ENCODE measurements at regions not wholly inside any gene's neighbourhood (a gene's known extent, or its start where the extent isn't known, plus 50 kb on each side); places are given as distances from the start of the nearest gene placed in this dataset.
A peak's percentile ranks its signal among the peaks of the same experiment; 100 is the strongest.

DNA sequence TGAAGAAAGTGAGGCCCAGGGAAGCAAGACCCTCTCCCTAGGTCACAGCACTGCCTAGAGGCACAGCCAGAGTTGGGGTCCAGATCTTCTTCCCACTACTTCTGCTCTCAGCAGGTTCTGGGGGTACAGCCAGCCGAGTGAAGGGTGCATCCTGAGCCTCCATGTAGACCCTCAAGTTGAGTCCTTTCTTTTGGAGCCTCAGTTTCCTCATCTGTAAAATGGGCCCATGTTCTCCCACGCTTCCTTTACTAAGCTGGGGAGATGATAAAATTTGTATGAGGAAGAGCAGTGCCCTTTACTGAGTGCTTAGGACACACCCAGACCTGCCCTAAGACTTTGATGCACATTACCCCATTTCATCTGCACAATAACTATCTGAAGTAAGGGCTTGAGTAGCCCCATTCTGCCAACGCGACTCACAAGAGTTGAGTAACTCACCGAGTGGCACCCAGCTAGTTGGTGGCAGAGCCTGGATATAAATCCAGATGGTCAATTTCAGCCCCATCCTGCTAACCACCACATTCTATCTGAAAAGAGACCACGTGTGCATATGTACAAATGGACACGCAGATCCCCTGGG is 64.3 kb upstream of the GGTA1 start:
- TF ChIP-seq, protein P1, sequence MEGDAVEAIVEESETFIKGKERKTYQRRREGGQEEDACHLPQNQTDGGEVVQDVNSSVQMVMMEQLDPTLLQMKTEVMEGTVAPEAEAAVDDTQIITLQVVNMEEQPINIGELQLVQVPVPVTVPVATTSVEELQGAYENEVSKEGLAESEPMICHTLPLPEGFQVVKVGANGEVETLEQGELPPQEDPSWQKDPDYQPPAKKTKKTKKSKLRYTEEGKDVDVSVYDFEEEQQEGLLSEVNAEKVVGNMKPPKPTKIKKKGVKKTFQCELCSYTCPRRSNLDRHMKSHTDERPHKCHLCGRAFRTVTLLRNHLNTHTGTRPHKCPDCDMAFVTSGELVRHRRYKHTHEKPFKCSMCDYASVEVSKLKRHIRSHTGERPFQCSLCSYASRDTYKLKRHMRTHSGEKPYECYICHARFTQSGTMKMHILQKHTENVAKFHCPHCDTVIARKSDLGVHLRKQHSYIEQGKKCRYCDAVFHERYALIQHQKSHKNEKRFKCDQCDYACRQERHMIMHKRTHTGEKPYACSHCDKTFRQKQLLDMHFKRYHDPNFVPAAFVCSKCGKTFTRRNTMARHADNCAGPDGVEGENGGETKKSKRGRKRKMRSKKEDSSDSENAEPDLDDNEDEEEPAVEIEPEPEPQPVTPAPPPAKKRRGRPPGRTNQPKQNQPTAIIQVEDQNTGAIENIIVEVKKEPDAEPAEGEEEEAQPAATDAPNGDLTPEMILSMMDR (conservative IDR thresholded peaks at IDR 0.05; ENCODE audit: control insufficient read depth, insufficient read depth, low read depth, low read length), result no peak
- H3K4me3 ChIP-seq (ENCODE audit: control insufficient read depth, low read depth, low read length), result no peak overlapping the region
- DNase-seq (ENCODE audit: low read depth), result no peak

DNA sequence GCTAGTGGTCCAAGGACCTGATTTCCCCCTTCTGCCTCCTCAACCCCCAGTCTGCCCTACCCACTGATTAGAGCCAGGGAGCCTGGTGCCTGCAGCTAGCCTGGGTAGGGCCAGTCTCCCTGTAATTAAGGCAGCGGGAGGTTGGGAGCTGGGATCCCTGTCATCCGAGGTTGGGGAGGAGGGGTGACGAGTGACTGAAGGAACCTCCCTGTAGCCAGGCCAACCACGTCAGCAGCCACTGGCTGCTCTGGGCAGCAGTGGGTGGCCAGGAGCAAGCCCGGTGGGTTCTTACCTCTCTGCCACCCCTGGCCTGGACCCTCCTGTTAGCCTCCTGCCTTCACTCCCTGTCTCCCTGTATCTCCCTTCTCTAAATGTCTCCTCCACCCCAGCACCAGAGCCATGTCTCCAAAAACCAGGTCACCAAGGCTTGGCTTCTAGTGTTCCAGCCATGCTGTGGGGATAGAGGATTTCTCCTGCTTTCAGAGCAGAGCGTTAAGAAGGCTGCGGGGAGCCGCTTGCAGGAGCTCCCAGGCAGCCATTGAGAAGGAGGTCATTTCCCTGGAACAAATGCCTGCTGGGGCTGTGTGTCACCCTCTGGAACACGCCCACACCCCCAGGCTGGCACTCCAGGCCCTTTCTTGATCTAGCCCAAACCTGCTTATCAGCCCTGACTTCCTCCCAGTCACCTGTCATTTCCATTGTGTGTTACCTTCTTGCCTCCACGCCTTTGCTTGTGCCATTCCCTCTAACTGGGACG is 65.0 kb upstream of the GGTA1 start:
- TF ChIP-seq, protein P1 (conservative IDR thresholded peaks at IDR 0.05; ENCODE audit: control insufficient read depth, insufficient read depth, low read depth, low read length), result no peak

DNA sequence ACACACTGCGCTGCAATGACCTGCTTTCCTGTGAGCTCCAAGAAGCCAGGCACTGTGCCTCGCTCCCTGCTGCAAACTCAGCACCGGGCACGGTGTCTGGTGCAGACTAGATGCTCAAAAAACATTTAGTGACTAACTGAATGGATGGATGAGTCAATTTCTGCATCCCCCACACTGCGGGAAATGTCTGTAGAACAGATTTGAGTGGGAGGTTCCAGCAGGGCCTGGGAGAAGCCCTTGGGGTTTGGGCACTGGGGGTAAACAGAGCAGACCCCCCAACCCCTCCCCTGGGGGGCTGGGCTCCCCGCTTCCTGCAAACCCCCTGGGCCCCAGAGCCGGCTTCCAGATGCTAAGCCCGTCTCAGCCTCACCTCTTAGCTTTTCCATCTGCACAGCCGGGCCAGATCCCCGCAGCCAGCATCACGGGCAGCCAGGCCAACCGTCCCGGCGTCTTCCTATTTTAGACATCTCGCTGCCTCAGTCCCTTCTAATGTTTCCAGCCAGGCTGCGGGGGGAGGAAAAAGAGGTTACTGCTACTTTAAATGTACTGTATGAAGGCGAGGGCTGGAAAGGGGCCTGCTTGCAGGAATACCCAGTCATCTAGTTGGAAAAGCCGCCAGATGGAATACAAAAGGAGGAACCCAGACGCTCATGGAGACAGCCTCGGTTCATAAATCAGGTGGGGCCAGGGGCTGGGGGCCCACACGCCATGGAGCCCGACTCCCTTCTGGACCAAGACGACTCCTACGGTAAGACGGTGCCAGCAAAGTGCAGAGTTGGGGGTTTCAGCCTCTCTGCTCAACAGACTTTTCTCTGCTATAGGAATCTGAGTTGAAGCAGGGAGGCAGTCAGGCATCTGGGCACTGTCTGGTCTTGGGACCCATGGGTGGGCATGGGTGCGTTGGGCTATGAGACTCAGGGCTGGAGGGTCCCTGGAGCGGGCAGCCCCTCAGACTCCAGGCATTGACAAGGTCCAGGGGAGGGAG is 67.1 kb upstream of the GGTA1 start:
- H3K4me3 ChIP-seq (ENCODE audit: control insufficient read depth, low read depth, low read length), result peak overlapping the region; percentile 12
- TF ChIP-seq, protein P1 (conservative IDR thresholded peaks at IDR 0.05; ENCODE audit: control insufficient read depth, insufficient read depth, low read depth, low read length), result no peak
- DNase-seq (ENCODE audit: low read depth), result peak; percentile 84

More for the DNA sequence above, 65.0 kb upstream of the GGTA1 start:
- no peak overlapping the region for H3K4me3 ChIP-seq (ENCODE audit: control insufficient read depth, low read depth, low read length)
- DNase-seq (ENCODE audit: low read depth), result no peak

DNA sequence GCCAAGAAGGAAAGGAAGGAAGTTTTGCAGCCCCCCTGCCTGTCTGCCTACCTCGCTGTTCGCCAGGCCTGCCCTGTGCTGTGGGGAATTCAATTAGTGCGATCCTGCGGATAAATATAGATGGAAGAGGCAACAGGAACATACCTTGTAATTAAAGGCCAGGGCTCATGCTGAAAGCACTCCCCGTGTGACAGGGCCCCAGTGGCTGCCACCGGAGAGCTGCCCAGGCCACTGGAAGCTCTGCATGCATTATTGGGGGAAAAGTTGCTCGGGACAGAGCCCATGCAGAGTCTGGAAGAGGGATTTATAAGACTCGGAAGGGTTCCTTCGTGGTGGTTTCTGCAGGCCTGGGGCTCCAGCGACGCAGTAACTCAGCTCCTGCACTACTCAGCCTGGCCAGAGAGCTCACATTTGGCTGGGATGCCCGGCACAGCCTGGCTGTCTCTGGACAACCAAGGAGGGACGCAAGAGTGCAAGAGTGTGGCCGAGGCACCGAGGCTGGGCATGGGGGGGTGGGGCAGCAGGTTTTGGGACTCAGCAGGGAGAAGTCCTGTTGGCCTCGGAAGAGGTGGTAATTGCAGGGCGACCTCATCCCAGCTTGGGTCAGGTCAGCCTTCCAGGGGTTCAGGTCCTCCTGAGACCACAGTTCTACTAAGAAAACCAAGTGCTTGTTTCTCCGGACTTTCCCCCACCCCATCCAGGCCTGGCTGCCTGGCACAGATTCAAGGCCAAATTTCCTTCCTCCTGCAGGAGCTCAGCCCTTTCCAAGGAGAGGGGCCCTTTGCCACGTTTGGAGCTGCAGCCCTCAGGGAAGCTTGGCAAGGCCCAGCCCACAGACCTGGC is 68.1 kb upstream of the GGTA1 start:
- peak overlapping the region; percentile 12 for H3K4me3 ChIP-seq (ENCODE audit: control insufficient read depth, low read depth, low read length)
- TF ChIP-seq, protein P1 (conservative IDR thresholded peaks at IDR 0.05; ENCODE audit: control insufficient read depth, insufficient read depth, low read depth, low read length), result no peak
- peak; percentile 21 for DNase-seq (ENCODE audit: low read depth)

DNA sequence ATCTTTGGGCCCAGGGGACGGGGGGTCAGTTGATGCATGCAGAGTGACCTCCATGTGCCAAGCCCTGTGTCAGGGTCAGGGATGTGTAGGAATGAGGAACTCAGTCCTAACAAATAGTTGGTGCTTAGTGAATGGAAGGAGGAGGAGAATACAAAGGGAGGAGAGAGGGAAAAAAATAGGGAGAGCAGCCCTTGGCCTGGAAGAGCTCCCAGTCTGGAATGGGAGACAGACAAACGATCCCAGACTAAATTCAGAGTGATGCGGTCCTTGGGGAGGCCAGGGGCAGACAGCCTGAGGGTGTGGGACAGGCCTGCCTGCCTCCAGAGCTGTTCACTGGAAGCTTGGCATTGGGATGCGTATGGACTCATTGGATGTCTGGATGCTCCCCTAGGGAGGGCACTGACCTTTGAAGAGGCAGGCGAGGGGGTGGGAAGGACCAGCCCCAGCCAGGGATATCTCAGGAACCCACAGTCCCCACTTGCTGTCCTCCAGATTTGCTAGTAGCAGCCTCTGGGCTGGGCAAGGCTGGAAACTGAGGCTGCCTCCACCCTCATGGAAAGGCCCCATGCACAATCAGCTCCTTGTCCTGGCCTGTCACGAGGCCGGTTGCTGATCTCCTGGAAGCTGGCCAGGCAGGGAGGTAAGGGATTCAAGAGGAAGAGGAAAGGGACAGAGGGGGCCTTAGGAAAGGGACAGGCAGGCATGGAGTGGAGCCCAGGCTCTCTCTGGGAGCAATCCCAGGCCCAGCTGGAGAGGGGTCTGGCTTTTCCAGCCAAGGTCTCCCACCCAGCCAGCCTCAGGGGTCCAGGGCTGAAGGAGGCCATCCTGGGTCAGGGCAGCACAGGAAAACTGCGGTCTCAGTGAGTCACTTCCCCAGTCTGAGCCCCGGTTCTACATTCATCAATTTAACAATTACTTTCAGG is 69.0 kb upstream of the GGTA1 start:
- no peak overlapping the region for H3K4me3 ChIP-seq (ENCODE audit: control insufficient read depth, low read depth, low read length)
- peak; percentile 62 for DNase-seq (ENCODE audit: low read depth)
- TF ChIP-seq, protein P1 (conservative IDR thresholded peaks at IDR 0.05; ENCODE audit: control insufficient read depth, insufficient read depth, low read depth, low read length), result no peak

All from fibroblast of mammary gland (primary cell).